ENCODE measurements at regions not wholly inside any gene's neighbourhood (a gene's known extent, or its start where the extent isn't known, plus 50 kb on each side); places are given as distances from the start of the nearest gene placed in this dataset.

- TF ChIP-seq POLR2AphosphoS5 (IDR thresholded peaks at IDR 0.05; ENCODE audit: low read depth, low read length) (no peak), FOXP2 (optimal IDR thresholded peaks at IDR 0.05; ENCODE audit: borderline replicate concordance, extremely low read depth, extremely low read length, insufficient read depth) (no peak)
These were observed 123.3 kb upstream of the RND3 start for GRCh38 chr2:150610670-150611279.

All from PFSK-1 (cell line).